K562 (cell line): ENCODE measurements at regions not wholly inside any gene's neighbourhood (a gene's known extent, or its start where the extent isn't known, plus 50 kb on each side); places are given as distances from the start of the nearest gene placed in this dataset.

Experiments used
- ATAC-seq: fragments of 200-7000 bp; cut with Tn5 transposase; 3 replicates; pipeline ENCODE4 v1.9.1; 2020; ENCODE audit warnings: moderate library complexity
- BruUV-seq: library from RNA; stranded (reverse); fragments of 400-500 nt; replicated peaks from 2 replicates; lab custom pipeline; 2021; lab: Mats Ljungman, UMichigan
- CTCF ChIA-PET: fragments of 300-600 bp; formaldehyde crosslinking; extraction: SDS; loops from one replicate; lab custom pipeline; 2021; ENCODE audit warnings: low intra/inter-chr PET ratio; lab: Yijun Ruan, JAX
- POLR2A ChIA-PET: fragments of 300-600, 350-650 bp; sonication (Branson Sonifier 250); formaldehyde crosslinking; extraction: SDS; loops from one replicate; lab custom pipeline; 2021; ENCODE audit warnings: antibody characterized with exemption, inconsistent platforms; lab: Yijun Ruan, JAX
- DNase-seq, 4 experiments: peaks; one replicate each; pipeline versions ENCODE4 v3.0.0 to v3.0.0-alpha.2; 2011 to 2018; ENCODE audit warnings: low spot score in 3 of 4, mixed read lengths in 3 of 4; ENCODE audit errors: extremely low read depth in 1 of 4
- FAIRE-seq: peaks from 2 replicates; lab custom pipeline; 2011; peaks lifted over from hg19 to GRCh38; lab: Jason Lieb, UNC
- H2AFZ ChIP-seq: 2 replicates; pipeline ENCODE4 v1.6.0; 2011; ENCODE audit warnings: low read depth, low read length, control low read depth, inconsistent platforms
- H3K27ac ChIP-seq: fragments of 200-600 bp; 3 replicates; pipeline ENCODE4 v1.8.0; 2011; ENCODE audit warnings: low read depth, mild to moderate bottlenecking, control low read depth, inconsistent platforms, low read length, moderate library complexity, mixed read lengths; ENCODE audit errors: extremely low read depth
- H3K27me3 ChIP-seq, 2 experiments: fragments of 300-600 bp in 1 of 2; 2 replicates in 1 of 2; 3 replicates in 1 of 2; pipeline versions ENCODE4 v1.6.0 to v1.8.0; 2011; ENCODE audit warnings: inconsistent platforms in 2 of 2, low read length in 2 of 2, mild to moderate bottlenecking in 1 of 2, mixed read lengths in 1 of 2, moderate library complexity in 1 of 2; ENCODE audit not compliant: control insufficient read depth in 2 of 2, insufficient read depth in 2 of 2
- H3K36me3 ChIP-seq: fragments of 300-600 bp; 3 replicates; pipeline ENCODE4 v1.8.0; 2011; ENCODE audit warnings: mild to moderate bottlenecking, low read length, inconsistent platforms; ENCODE audit not compliant: control insufficient read depth, insufficient read depth
- H3K4me1 ChIP-seq, 2 experiments: fragments of 200-600 bp in 1 of 2; replicated peaks in 1 of 2; 2 replicates in 1 of 2; 3 replicates in 1 of 2; pipeline versions ENCODE4 v1.5.1 to v1.8.0; 2011; ENCODE audit warnings: inconsistent platforms in 2 of 2, low read length in 2 of 2, mild to moderate bottlenecking in 1 of 2, mixed read lengths in 1 of 2, moderate library complexity in 1 of 2; ENCODE audit not compliant: control insufficient read depth in 2 of 2, insufficient read depth in 2 of 2
- H3K4me2 ChIP-seq: 2 replicates; pipeline ENCODE4 v1.6.1; 2011; ENCODE audit warnings: low read length, control low read depth, inconsistent platforms, mixed read lengths; ENCODE audit not compliant: insufficient read depth
- H3K4me3 ChIP-seq: fragments of 200-600 bp; sonication (generic), shearing (Covaris generic); 2 replicates; pipeline ENCODE4 v1.5.1; 2016; ENCODE audit warnings: control low read depth, inconsistent platforms
- H3K79me2 ChIP-seq: fragments of 200-600 bp; 3 replicates; pipeline ENCODE4 v1.8.0; 2011; ENCODE audit warnings: low read length, inconsistent platforms; ENCODE audit not compliant: control insufficient read depth, insufficient read depth
- H3K9ac ChIP-seq, 2 experiments: 2 replicates each; pipeline versions ENCODE4 v1.6.0 to v1.6.1; 2011; ENCODE audit warnings: low read depth in 2 of 2, low read length in 2 of 2, control low read depth in 1 of 2, inconsistent platforms in 1 of 2, mild to moderate bottlenecking in 1 of 2, mixed read lengths in 1 of 2; ENCODE audit not compliant: insufficient read depth in 1 of 2
- H3K9me1 ChIP-seq: one replicate; pipeline ENCODE4 v1.6.0; 2011; ENCODE audit warnings: inconsistent platforms, mild to moderate bottlenecking, low read length, moderate library complexity; ENCODE audit not compliant: control insufficient read depth, insufficient read depth
- H3K9me3 ChIP-seq: replicated peaks from 2 replicates; pipeline ENCODE4 v1.5.1; 2011; ENCODE audit warnings: low read depth, low read length, inconsistent platforms; ENCODE audit not compliant: control insufficient read depth, insufficient read depth
- H4K20me1 ChIP-seq: replicated peaks from 2 replicates; pipeline ENCODE4 v1.6.1; 2011; ENCODE audit warnings: low read length, inconsistent platforms, mixed read lengths; ENCODE audit not compliant: control insufficient read depth, insufficient read depth
- BRD9 ChIP-seq: fragments of 450-650 bp; IDR thresholded peaks from 2 replicates; pipeline ENCODE4 v1.6.1; 2018; ENCODE audit warnings: low read depth; ENCODE audit not compliant: partially characterized antibody
- CHAMP1 ChIP-seq: fragments of 450-650 bp; IDR thresholded peaks from 2 replicates; pipeline ENCODE4 v1.6.1; 2016; ENCODE audit warnings: mild to moderate bottlenecking
- CREBBP ChIP-seq: IDR thresholded peaks from one replicate; pipeline ENCODE4 v1.6.1; 2012; ENCODE audit warnings: low read depth, mild to moderate bottlenecking, control low read depth, inconsistent platforms, low read length
- MTA1 ChIP-seq: fragments of 450-650 bp; IDR thresholded peaks from 2 replicates; pipeline ENCODE4 v1.6.1; 2017; ENCODE audit warnings: borderline replicate concordance
- PREB ChIP-seq: sonication (generic); formaldehyde crosslinking; IDR thresholded peaks from 2 replicates; pipeline ENCODE4 v1.8.1; 2023; ENCODE audit warnings: mild to moderate bottlenecking, missing genetic modification reagents
- SMAD3 ChIP-seq: fragments of 450-650 bp; formaldehyde crosslinking; conservative IDR thresholded peaks from 2 replicates; pipeline ENCODE4 v1.4.0; 2020; ENCODE audit warnings: mild to moderate bottlenecking
- SP2 ChIP-seq: IDR thresholded peaks from 2 replicates; pipeline ENCODE4 v1.6.1; 2011; ENCODE audit warnings: mild to moderate bottlenecking, low read depth, low read length, moderate library complexity; ENCODE audit not compliant: poor library complexity, severe bottlenecking; ENCODE audit errors: extremely low read depth
- ZFP30 ChIP-seq: fragments of 250-450 bp; sonication (Bioruptor Pico); IDR thresholded peaks from 2 replicates; pipeline ENCODE4 v1.8.0; 2022; ENCODE audit warnings: moderate library complexity, mild to moderate bottlenecking, inconsistent platforms, borderline replicate concordance
- ZNF445 ChIP-seq: fragments of 250-450 bp; sonication (Bioruptor Pico); IDR thresholded peaks from 2 replicates; pipeline ENCODE4 v1.4.0; 2020; ENCODE audit warnings: low read depth, mild to moderate bottlenecking, moderate library complexity
- WGBS: fragments of 100-300 bp; shearing (Covaris generic); methylation state at CpG from one replicate; pipeline ENCODE4 v1.1.6; 2016; ENCODE audit warnings: low coverage, mixed read lengths; ENCODE audit not compliant: insufficient coverage; ENCODE audit errors: missing lambda C conversion rate; 5-methylcytosine and 5-hydroxymethylcytosine counted together
- in situ Hi-C: fragments of 300-500 bp; cut with MboI; formaldehyde crosslinking; loops from 4 replicates; pipeline ENCODE4 v1.15.0; 2018; ENCODE audit warnings: inconsistent platforms, mixed read lengths
- intact Hi-C: fragments of 100-400 bp; cut with micrococcal nuclease; formaldehyde crosslinking; loops from 2 replicates; pipeline ENCODE4 v1.14.2; 2022
- TF ChIP-seq, protein P1 (sequence below): fragments of 450-650 bp; IDR thresholded peaks from 2 replicates; pipeline ENCODE4 v1.6.1; 2016; ENCODE audit warnings: low read depth

DNA sequence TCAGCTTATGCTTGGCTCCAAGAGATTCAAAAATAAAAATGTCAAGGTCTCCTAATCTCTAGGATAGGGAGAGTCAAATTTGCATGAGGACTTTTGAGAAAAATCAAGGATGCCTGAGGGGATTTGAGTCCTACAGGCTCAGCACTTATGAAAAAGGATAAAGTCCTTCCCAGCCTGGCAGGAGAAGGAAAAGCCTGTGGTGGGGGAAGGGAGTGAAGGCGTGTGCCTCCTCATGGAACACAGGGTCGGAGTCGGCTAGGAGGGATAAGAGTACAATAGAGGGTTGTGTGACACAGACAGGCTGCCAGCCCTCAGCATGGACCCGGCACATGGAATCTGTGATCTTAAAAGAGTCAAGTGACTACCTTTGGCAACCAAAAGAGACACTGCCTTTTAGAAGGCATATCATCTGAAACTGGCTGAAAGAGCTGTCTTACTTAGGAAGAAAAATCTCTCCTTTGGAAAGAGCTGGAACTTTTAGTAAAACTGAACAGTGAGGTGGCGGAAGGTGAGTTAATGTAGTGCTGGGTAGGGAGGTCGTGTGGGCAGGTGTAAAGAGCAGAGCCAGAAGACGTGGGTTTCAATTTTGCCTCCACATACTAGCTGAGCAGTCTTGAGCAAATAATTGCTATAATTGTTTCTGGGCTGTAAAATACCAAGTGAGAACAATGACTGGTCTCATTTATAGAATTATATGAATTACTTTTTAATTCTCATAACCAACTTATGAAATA, 58.8 kb upstream of the RDX start:
- ChIA-PET POLR2A (no interaction called here), CTCF (no interaction called here)
- no peak for FAIRE-seq
- Histone ChIP-seq H3K9me3 (no peaks in the 10 kb centered on the region), H3K27ac (no peak overlapping the region), H3K27me3 (peaks cover 0 to 5% of the 10 kb centered on the region in 2 experiments; a peak in 1 of 5 replicates), H3K4me2 (no peak overlapping the region), H3K9me1 (no peaks in the 10 kb centered on the region), H3K4me1 (no peaks in the 10 kb centered on the region; a peak in 2 of 5 replicates), H3K9ac (peak overlapping the region in 1 of 2 experiments; percentile 20; a peak in 1 of 4 replicates), H3K79me2 (no peaks in the 10 kb centered on the region), H2AFZ (peak overlapping the region; percentile 32; the same call in 1 of the 2 replicates), H3K36me3 (no peaks in the 10 kb centered on the region), H4K20me1 (no peaks in the 10 kb centered on the region), H3K4me3 (no peak overlapping the region)
- WGBS, result 17% methylated on average over 7 of the region's 7 CpGs
- peak; percentile 42; the same call in 2 of the 3 replicates for ATAC-seq
- in situ Hi-C loops, result loop anchor here (25.0 kb wide), 1 partner anchor 393 kb away; no protein-coding TSS in a partner anchor
- no TSS peak for BruUV-seq
- no peak for DNase-seq
- intact Hi-C loops, result no loop called here
- TF ChIP-seq SP2 (no peak), MTA1 (no peak), PREB (no peak), ZFP30 (CRISPR knock-in tag) (no peak), ZNF445 (no peak), CREBBP (no peak), SMAD3 (CRISPR knock-in tag) (no peak), BRD9 (no peak), CHAMP1 (no peak)
- TF ChIP-seq, protein P1, sequence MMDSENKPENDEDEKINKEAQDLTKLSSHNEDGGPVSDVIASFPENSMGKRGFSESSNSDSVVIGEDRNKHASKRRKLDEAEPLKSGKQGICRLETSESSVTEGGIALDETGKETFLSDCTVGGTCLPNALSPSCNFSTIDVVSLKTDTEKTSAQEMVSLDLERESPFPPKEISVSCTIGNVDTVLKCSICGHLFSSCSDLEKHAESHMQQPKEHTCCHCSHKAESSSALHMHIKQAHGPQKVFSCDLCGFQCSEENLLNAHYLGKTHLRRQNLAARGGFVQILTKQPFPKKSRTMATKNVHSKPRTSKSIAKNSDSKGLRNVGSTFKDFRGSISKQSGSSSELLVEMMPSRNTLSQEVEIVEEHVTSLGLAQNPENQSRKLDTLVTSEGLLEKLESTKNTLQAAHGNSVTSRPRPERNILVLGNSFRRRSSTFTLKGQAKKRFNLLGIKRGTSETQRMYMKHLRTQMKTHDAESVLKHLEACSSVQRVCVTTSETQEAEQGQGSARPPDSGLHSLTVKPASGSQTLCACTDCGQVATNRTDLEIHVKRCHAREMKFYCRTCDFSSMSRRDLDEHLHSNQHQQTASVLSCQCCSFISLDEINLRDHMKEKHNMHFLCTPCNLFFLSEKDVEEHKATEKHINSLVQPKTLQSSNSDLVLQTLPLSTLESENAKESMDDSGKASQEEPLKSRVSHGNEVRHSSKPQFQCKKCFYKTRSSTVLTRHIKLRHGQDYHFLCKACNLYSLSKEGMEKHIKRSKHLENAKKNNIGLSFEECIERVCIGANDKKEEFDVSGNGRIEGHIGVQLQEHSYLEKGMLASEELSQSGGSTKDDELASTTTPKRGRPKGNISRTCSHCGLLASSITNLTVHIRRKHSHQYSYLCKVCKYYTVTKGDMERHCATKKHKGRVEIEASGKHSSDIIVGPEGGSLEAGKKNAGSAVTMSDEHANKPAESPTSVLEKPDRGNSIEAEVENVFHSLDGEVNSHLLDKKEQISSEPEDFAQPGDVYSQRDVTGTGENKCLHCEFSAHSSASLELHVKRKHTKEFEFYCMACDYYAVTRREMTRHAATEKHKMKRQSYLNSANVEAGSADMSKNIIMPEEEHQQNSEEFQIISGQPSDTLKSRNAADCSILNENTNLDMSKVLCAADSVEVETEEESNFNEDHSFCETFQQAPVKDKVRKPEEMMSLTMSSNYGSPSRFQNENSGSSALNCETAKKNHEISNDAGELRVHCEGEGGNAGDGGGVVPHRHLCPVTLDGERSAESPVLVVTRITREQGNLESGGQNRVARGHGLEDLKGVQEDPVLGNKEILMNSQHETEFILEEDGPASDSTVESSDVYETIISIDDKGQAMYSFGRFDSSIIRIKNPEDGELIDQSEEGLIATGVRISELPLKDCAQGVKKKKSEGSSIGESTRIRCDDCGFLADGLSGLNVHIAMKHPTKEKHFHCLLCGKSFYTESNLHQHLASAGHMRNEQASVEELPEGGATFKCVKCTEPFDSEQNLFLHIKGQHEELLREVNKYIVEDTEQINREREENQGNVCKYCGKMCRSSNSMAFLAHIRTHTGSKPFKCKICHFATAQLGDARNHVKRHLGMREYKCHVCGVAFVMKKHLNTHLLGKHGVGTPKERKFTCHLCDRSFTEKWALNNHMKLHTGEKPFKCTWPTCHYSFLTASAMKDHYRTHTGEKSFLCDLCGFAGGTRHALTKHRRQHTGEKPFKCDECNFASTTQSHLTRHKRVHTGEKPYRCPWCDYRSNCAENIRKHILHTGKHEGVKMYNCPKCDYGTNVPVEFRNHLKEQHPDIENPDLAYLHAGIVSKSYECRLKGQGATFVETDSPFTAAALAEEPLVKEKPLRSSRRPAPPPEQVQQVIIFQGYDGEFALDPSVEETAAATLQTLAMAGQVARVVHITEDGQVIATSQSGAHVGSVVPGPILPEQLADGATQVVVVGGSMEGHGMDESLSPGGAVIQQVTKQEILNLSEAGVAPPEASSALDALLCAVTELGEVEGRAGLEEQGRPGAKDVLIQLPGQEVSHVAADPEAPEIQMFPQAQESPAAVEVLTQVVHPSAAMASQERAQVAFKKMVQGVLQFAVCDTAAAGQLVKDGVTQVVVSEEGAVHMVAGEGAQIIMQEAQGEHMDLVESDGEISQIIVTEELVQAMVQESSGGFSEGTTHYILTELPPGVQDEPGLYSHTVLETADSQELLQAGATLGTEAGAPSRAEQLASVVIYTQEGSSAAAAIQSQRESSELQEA, result no peak
